WTC11 (cell line): ENCODE measurements at regions not wholly inside any gene's neighbourhood (a gene's known extent, or its start where the extent isn't known, plus 50 kb on each side); places are given as distances from the start of the nearest gene placed in this dataset.

Source experiments
- ATAC-seq: fragments of 200-7000 bp; cut with Tn5 transposase; 2 replicates; pipeline ENCODE4 v1.10.0; 2021; ENCODE audit warnings: mild to moderate bottlenecking, moderate library complexity
- CTCF ChIA-PET: fragments of 300-600 bp; sonication (Branson Sonifier 250); formaldehyde crosslinking; loops from one replicate; lab custom pipeline; 2021; ENCODE audit warnings: antibody characterized with exemption; lab: Charles Lee
- POLR2A ChIA-PET: fragments of 350-600 bp; sonication (Branson Sonifier 250); formaldehyde crosslinking; loops from one replicate; lab custom pipeline; 2021; ENCODE audit warnings: antibody characterized with exemption; lab: Charles Lee
- DNase-seq: peaks from one replicate; pipeline ENCODE4 v3.0.0; 2021; ENCODE audit warnings: low spot score
- H3K27ac Mint-ChIP-seq: 2 replicates; pipeline ENCODE4 v1.8.0; 2021; ENCODE audit warnings: mixed read lengths
- H3K27me3 Mint-ChIP-seq: 2 replicates; pipeline ENCODE4 v1.8.0; 2021; ENCODE audit warnings: low read depth, mild to moderate bottlenecking, moderate library complexity, mixed read lengths
- H3K36me3 Mint-ChIP-seq: 2 replicates; pipeline ENCODE4 v1.8.0; 2021; ENCODE audit warnings: mixed read lengths
- H3K4me1 Mint-ChIP-seq: 2 replicates; pipeline ENCODE4 v1.8.0; 2022; ENCODE audit warnings: mixed read lengths
- H3K4me3 Mint-ChIP-seq: 2 replicates; pipeline ENCODE4 v1.8.0; 2021; ENCODE audit warnings: mild to moderate bottlenecking, moderate library complexity, mixed read lengths
- H3K9me3 Mint-ChIP-seq: 2 replicates; pipeline ENCODE4 v1.8.0; 2021; ENCODE audit warnings: mixed read lengths
- AR ChIP-seq: fragments of 250-450 bp; sonication (Bioruptor Pico); IDR thresholded peaks from 2 replicates; pipeline ENCODE4 v1.9.0; 2021; ENCODE audit warnings: mild to moderate bottlenecking
- CREB1 ChIP-seq: sonication (generic); formaldehyde crosslinking; IDR thresholded peaks from 2 replicates; pipeline ENCODE4 v1.8.0; 2023; ENCODE audit warnings: mild to moderate bottlenecking, missing genetic modification reagents
- FOXK1 ChIP-seq: sonication (generic); formaldehyde crosslinking; IDR thresholded peaks from 2 replicates; pipeline ENCODE4 v1.8.0; 2022; ENCODE audit warnings: mild to moderate bottlenecking, moderate library complexity, missing genetic modification reagents
- GRHL2 ChIP-seq: fragments of 250-450 bp; sonication (Bioruptor Pico); IDR thresholded peaks from 2 replicates; pipeline ENCODE4 v1.8.0; 2022; ENCODE audit warnings: mild to moderate bottlenecking, moderate library complexity; ENCODE audit not compliant: insufficient replicate concordance, severe bottlenecking
- JAZF1 ChIP-seq: fragments of 250-450 bp; sonication (Bioruptor Pico); IDR thresholded peaks from 2 replicates; pipeline ENCODE4 v1.9.0; 2021; ENCODE audit warnings: moderate library complexity, mild to moderate bottlenecking, inconsistent platforms
- TCF7 ChIP-seq: sonication (generic); formaldehyde crosslinking; IDR thresholded peaks from 2 replicates; pipeline ENCODE4 v1.8.0; 2022; ENCODE audit warnings: mild to moderate bottlenecking, low read depth, missing genetic modification reagents, moderate library complexity
- ZBTB43 ChIP-seq: sonication (generic); formaldehyde crosslinking; IDR thresholded peaks from 2 replicates; pipeline ENCODE4 v1.8.1; 2023; ENCODE audit warnings: mild to moderate bottlenecking, missing genetic modification reagents
- TF ChIP-seq, protein P1 (sequence below): sonication (generic); formaldehyde crosslinking; conservative IDR thresholded peaks from 2 replicates; pipeline ENCODE4 v1.8.1; 2022; ENCODE audit warnings: mild to moderate bottlenecking, missing genetic modification reagents
- TF ChIP-seq, protein P2 (sequence below): sonication (generic); formaldehyde crosslinking; IDR thresholded peaks from 2 replicates; pipeline ENCODE4 v1.8.1; 2022; ENCODE audit warnings: mild to moderate bottlenecking, missing genetic modification reagents, moderate library complexity, borderline replicate concordance
- TF ChIP-seq, protein P3 (sequence below): fragments of 200-600 bp; IDR thresholded peaks from 2 replicates; pipeline ENCODE4 v1.8.0; 2022; ENCODE audit warnings: antibody characterized with exemption
- TF ChIP-seq, protein P4 (sequence below): fragments of 250-450 bp; sonication (Bioruptor Pico); IDR thresholded peaks from 2 replicates; pipeline ENCODE4 v1.8.0; 2021; ENCODE audit warnings: mild to moderate bottlenecking
- TF ChIP-seq, protein P5 (sequence below): sonication (generic); formaldehyde crosslinking; IDR thresholded peaks from 2 replicates; pipeline ENCODE4 v1.8.1; 2022; ENCODE audit warnings: mild to moderate bottlenecking, moderate library complexity, missing genetic modification reagents

DNA sequence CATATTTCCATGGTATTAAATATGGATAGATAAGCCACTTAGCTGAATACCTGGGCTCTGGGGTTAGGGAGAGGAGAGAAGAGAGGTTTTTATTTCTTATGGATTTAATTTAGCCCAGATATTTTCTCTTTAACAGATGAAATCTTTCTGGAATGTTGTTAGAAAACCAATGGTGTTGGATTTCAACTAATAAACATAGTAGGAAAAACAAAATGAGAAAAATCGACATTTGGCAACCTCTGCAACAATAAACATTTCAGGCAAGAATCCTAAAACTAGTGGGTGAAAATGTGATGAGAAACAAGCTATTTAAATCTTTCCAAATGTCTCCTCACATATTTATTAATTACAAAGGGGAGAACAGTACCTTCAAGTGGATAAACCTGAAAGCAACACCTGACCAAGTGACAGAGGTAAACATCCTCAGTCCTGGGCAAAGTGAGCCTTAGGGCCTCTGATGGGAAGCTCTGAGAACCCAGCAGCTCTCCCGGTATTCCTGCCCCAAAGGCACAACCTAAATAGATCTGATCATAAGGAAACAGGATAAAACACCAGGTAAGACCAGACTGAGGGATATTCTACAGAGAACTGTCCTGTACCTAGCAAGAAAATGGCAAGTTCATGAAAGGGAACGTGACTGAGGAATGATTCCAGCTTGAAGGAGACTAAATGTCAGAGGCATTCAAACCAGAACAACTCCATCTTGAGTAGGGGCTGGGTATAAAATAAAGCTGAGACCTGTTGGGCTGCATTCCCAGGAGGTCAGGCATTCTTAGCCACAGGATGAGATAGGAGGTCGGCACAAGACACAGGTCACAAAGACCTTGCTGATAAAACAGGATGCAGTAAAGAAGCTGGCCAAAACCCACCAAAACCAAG, 163.7 kb downstream of the ESM1 start:
- ChIA-PET POLR2A (interaction anchor here (0.9 kb wide), 1 partner anchor 381 kb away, joined by 3 read pairs; no protein-coding TSS in a partner anchor), CTCF (interaction anchor here (0.6 to 2.2 kb wide), 4 partner anchors 24 to 298 kb away, joined by 3 to 10 read pairs (median 4); no protein-coding TSS in a partner anchor)
- peaks cover 8% of the 10 kb centered on the region; the same call in 1 of the 2 replicates for H3K9me3 Mint-ChIP-seq
- H3K4me1 Mint-ChIP-seq = peaks cover 14% of the 10 kb centered on the region
- H3K4me3 Mint-ChIP-seq = no peak overlapping the region
- H3K27ac Mint-ChIP-seq = no peak overlapping the region
- ATAC-seq = no peak
- no peak for DNase-seq
- no peaks in the 10 kb centered on the region; the same call in 1 of the 2 replicates for H3K27me3 Mint-ChIP-seq
- TF ChIP-seq, protein P1, sequence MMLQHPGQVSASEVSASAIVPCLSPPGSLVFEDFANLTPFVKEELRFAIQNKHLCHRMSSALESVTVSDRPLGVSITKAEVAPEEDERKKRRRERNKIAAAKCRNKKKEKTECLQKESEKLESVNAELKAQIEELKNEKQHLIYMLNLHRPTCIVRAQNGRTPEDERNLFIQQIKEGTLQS (CRISPR knock-in tag) = no peak
- no peak for TF ChIP-seq GRHL2
- TF ChIP-seq, protein P2, sequence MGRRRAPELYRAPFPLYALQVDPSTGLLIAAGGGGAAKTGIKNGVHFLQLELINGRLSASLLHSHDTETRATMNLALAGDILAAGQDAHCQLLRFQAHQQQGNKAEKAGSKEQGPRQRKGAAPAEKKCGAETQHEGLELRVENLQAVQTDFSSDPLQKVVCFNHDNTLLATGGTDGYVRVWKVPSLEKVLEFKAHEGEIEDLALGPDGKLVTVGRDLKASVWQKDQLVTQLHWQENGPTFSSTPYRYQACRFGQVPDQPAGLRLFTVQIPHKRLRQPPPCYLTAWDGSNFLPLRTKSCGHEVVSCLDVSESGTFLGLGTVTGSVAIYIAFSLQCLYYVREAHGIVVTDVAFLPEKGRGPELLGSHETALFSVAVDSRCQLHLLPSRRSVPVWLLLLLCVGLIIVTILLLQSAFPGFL = no peak
- TF ChIP-seq AR (CRISPR knock-in tag) = no peak
- TF ChIP-seq, protein P3, sequence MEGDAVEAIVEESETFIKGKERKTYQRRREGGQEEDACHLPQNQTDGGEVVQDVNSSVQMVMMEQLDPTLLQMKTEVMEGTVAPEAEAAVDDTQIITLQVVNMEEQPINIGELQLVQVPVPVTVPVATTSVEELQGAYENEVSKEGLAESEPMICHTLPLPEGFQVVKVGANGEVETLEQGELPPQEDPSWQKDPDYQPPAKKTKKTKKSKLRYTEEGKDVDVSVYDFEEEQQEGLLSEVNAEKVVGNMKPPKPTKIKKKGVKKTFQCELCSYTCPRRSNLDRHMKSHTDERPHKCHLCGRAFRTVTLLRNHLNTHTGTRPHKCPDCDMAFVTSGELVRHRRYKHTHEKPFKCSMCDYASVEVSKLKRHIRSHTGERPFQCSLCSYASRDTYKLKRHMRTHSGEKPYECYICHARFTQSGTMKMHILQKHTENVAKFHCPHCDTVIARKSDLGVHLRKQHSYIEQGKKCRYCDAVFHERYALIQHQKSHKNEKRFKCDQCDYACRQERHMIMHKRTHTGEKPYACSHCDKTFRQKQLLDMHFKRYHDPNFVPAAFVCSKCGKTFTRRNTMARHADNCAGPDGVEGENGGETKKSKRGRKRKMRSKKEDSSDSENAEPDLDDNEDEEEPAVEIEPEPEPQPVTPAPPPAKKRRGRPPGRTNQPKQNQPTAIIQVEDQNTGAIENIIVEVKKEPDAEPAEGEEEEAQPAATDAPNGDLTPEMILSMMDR = no peak
- no peak for TF ChIP-seq JAZF1
- TF ChIP-seq ZBTB43 (CRISPR knock-in tag) = no peak
- TF ChIP-seq TCF7 (CRISPR knock-in tag) = no peak
- TF ChIP-seq, protein P4, sequence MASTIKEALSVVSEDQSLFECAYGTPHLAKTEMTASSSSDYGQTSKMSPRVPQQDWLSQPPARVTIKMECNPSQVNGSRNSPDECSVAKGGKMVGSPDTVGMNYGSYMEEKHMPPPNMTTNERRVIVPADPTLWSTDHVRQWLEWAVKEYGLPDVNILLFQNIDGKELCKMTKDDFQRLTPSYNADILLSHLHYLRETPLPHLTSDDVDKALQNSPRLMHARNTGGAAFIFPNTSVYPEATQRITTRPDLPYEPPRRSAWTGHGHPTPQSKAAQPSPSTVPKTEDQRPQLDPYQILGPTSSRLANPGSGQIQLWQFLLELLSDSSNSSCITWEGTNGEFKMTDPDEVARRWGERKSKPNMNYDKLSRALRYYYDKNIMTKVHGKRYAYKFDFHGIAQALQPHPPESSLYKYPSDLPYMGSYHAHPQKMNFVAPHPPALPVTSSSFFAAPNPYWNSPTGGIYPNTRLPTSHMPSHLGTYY (CRISPR knock-in tag) = no peak
- H3K36me3 Mint-ChIP-seq = no peaks in the 10 kb centered on the region

DNA sequence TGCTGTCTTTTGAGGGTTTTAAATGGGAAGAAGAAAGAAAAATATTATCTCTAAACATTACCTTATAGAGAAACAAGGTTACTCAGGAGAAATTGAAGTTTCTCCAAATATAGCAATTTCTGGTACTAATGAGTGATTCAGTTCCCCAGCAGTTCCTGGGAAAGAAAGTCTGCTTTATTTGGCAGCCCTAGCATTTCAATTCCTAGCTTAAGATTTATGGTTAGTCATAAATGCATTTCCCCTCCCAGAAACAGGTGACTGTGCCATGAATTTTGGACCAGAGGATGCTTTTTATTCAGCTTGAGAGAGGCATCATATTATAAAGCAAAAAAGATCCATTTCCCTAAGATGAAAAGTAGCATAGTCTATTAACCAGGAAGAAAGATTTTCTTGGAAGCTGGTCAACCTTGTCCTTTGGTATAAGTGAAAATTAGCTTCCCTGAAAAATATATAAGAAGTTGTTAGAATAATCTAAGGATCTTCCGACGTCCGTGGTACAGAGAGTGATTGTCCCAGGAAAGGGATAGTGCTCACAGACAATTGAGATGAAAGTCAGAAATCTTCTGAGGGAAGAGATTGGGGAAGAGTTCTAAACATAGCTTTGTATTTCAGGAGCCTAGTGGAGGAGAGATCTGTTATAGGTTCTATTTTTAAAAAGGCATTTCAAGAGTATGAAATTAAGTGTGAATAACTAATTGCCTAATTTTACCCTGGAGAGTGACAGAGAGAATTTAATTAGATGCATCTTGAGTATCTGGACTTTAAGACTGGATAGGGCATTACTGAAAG, 164.9 kb downstream of the ESM1 start:
- Mint-ChIP-seq H3K4me1 (peaks cover 14% of the 10 kb centered on the region), H3K9me3 (peaks cover 15% of the 10 kb centered on the region), H3K27me3 (no peaks in the 10 kb centered on the region; the same call in none of the 2 replicates), H3K4me3 (no peak overlapping the region), H3K27ac (no peak overlapping the region), H3K36me3 (no peaks in the 10 kb centered on the region)
- no peak for ATAC-seq
- POLR2A ChIA-PET = no interaction called here
- CTCF ChIA-PET = interaction anchor here (0.6 to 2.2 kb wide), 3 partner anchors 25 to 332 kb away, joined by 4 to 10 read pairs (median 5); no protein-coding TSS in a partner anchor
- DNase-seq = no peak
- TF ChIP-seq CREB1 (CRISPR knock-in tag) (no peak), FOXK1 (no peak), ZBTB43 (CRISPR knock-in tag) (no peak)
- TF ChIP-seq, protein P5, sequence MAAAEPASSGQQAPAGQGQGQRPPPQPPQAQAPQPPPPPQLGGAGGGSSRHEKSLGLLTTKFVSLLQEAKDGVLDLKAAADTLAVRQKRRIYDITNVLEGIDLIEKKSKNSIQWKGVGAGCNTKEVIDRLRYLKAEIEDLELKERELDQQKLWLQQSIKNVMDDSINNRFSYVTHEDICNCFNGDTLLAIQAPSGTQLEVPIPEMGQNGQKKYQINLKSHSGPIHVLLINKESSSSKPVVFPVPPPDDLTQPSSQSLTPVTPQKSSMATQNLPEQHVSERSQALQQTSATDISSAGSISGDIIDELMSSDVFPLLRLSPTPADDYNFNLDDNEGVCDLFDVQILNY (CRISPR knock-in tag) = no peak
